Sigmoid colon (tissue), 6 donors: ENCODE measurements at regions not wholly inside any gene's neighbourhood (a gene's known extent, or its start where the extent isn't known, plus 50 kb on each side); places are given as distances from the start of the nearest gene placed in this dataset.
"Not testable (repeated sequence)": the region's sequence is repeated elsewhere in the genome, so short reads cannot be mapped to it uniquely, and the experiment has no call there.

ENCODE experiments used
- DNase-seq: peaks from one replicate; pipeline ENCODE4 v3.0.0-alpha.2; 2019
- H3K27ac ChIP-seq, 4 donors: fragments of 200-600 bp; sonication (generic); one replicate each; pipeline ENCODE4 v1.5.1; 2016 to 2019; ENCODE audit warnings: mild to moderate bottlenecking in 1 of 4
- H3K27me3 ChIP-seq, 3 donors: fragments of 200-600 bp; sonication (generic); one replicate each; pipeline ENCODE4 v1.5.1; 2019; ENCODE audit warnings: mild to moderate bottlenecking in 1 of 3
- H3K36me3 ChIP-seq, 4 donors: fragments of 200-600 bp; sonication (generic); one replicate each; pipeline ENCODE4 v1.5.1; 2016 to 2019
- H3K4me1 ChIP-seq, 4 donors: fragments of 200-600 bp; sonication (generic); one replicate each; pipeline ENCODE4 v1.5.1; 2017 to 2019
- H3K4me3 ChIP-seq, 4 donors: fragments of 200-600 bp; sonication (generic); one replicate each; pipeline ENCODE4 v1.5.1; 2017 to 2019; ENCODE audit warnings: mild to moderate bottlenecking in 2 of 4, moderate library complexity in 1 of 4
- H3K9me3 ChIP-seq, 4 donors: fragments of 200-600 bp in 3 of 4; sonication (generic) in 3 of 4; one replicate each; pipeline versions ENCODE4 v1.5.1 to v1.6.1; 2013 to 2019
- EP300 ChIP-seq, 4 donors: sonication (generic); formaldehyde crosslinking; IDR thresholded peaks; one replicate each; pipeline ENCODE4 v1.6.1; 2017; ENCODE audit warnings: antibody characterized with exemption in 4 of 4
- POLR2A ChIP-seq, 2 donors: fragments of 450-650 bp; IDR thresholded peaks; one replicate each; pipeline ENCODE4 v1.6.1; 2016; ENCODE audit warnings: antibody characterized with exemption in 2 of 2, mild to moderate bottlenecking in 2 of 2, moderate library complexity in 2 of 2
- POLR2AphosphoS5 ChIP-seq, 4 donors: sonication (generic); formaldehyde crosslinking; IDR thresholded peaks; one replicate each; pipeline ENCODE4 v1.6.1; 2017; ENCODE audit warnings: antibody characterized with exemption in 4 of 4
- WGBS, 2 donors: extraction: QIAGEN DNeasy Blood & Tissue Kit; methylation state at CpG; one replicate each; pipeline ENCODE4 v1.1.7; 2013; 5-methylcytosine and 5-hydroxymethylcytosine counted together
- intact Hi-C: fragments of 100-400 bp; cut with DNase I; formaldehyde crosslinking; loops from one replicate; pipeline ENCODE4 v1.15.1; 2023
- TF ChIP-seq, protein P1 (sequence below), 4 experiments: fragments of 450-650 bp in 3 of 4; fragments of 200-600 bp in 1 of 4; IDR thresholded peaks; one replicate each; pipeline ENCODE4 v1.5.1; 2016 to 2019; ENCODE audit warnings: antibody characterized with exemption in 4 of 4, mild to moderate bottlenecking in 3 of 4, moderate library complexity in 2 of 4
- donor health status: healthy with polysubstance abuse.
- donor health status: healthy.

DNA sequence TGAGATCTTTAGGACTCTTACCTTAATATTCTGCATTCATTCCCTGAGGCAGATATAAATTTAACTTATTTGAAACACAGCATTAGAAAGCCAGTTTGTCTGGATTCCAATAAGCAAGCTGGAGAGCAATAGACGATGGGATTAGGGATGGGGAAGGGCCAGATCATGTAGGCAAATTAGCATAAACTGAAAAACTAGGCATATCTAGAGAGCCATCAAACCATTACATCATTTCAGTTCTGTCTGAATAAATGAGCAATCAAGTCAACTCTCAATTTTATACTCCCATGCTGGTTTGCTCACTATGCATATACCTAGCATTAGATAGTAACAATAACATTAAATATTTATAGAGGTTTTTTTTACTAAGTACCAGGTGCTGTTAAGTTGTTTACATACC is 583.6 kb upstream of the LRRN3 start:
- H3K27ac ChIP-seq = no peak overlapping the region
- TF ChIP-seq POLR2A (IDR thresholded peaks at IDR 0.05) = no peak
- no peak for TF ChIP-seq POLR2AphosphoS5 (IDR thresholded peaks at IDR 0.05)
- no peak for TF ChIP-seq EP300 (IDR thresholded peaks at IDR 0.05)
- TF ChIP-seq, protein P1, sequence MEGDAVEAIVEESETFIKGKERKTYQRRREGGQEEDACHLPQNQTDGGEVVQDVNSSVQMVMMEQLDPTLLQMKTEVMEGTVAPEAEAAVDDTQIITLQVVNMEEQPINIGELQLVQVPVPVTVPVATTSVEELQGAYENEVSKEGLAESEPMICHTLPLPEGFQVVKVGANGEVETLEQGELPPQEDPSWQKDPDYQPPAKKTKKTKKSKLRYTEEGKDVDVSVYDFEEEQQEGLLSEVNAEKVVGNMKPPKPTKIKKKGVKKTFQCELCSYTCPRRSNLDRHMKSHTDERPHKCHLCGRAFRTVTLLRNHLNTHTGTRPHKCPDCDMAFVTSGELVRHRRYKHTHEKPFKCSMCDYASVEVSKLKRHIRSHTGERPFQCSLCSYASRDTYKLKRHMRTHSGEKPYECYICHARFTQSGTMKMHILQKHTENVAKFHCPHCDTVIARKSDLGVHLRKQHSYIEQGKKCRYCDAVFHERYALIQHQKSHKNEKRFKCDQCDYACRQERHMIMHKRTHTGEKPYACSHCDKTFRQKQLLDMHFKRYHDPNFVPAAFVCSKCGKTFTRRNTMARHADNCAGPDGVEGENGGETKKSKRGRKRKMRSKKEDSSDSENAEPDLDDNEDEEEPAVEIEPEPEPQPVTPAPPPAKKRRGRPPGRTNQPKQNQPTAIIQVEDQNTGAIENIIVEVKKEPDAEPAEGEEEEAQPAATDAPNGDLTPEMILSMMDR (IDR thresholded peaks at IDR 0.05) = no peak
- no peaks in the 10 kb centered on the region for H3K4me1 ChIP-seq
- intact Hi-C loops = no loop called here
- no peaks in the 10 kb centered on the region for H3K36me3 ChIP-seq
- WGBS, 2 donors = 25 to 51% methylated on average over 1 of the region's 1 CpG
- no peak for DNase-seq
- no peaks in the 10 kb centered on the region for H3K9me3 ChIP-seq
- no peak overlapping the region for H3K4me3 ChIP-seq
- H3K27me3 ChIP-seq = no peaks in the 10 kb centered on the region

GRCh38 chr7:110507832-110508231 is 583.1 kb upstream of the LRRN3 start:
- TF ChIP-seq EP300 (IDR thresholded peaks at IDR 0.05) = no peak
- no peak for TF ChIP-seq POLR2AphosphoS5 (IDR thresholded peaks at IDR 0.05)
- TF ChIP-seq, protein P1 (IDR thresholded peaks at IDR 0.05) = no peak
- no peak for TF ChIP-seq POLR2A (IDR thresholded peaks at IDR 0.05)
- H3K4me1 ChIP-seq = no peaks in the 10 kb centered on the region
- no peaks in the 10 kb centered on the region for H3K9me3 ChIP-seq
- H3K27me3 ChIP-seq = no peaks in the 10 kb centered on the region
- DNase-seq = no peak
- no peak overlapping the region for H3K27ac ChIP-seq
- no peak overlapping the region for H3K4me3 ChIP-seq
- no peaks in the 10 kb centered on the region for H3K36me3 ChIP-seq
- intact Hi-C loops = no loop called here

- H3K4me1 ChIP-seq, H3K27me3 ChIP-seq, H3K4me3 ChIP-seq, DNase-seq, H3K9me3 ChIP-seq, H3K36me3 ChIP-seq, intact Hi-C loops, H3K27ac ChIP-seq: not testable (repeated sequence)
- WGBS, 2 donors = 54 to 68% methylated on average over 5 of the region's 5 CpGs
These were observed 575.9 kb upstream of the LRRN3 start for GRCh38 chr7:110514975-110515551.

DNA sequence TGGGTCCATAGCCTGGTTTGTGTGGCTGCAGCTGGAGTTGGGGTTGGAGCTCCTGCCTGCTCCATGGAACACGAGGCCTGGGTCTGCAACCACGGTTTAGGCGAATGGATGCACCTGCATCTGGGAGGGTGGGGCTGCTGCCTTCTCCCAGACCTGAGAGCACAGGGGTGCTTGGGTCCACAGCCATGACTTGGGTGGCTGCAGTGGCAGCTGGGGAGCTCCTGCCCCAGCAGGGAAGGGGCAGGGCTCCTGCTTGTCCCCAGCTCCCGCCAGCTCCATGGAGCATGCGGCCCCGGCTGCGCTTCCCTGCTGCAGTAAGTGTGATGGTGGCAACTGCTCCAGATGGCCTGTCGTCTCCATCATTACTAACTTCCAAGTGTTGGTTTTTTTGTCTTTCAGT is 571.1 kb upstream of the LRRN3 start:
- whole genome bisulfite sequencing, 2 donors = 88 to 94% methylated on average over 8 of the region's 8 CpGs
- no peaks in the 10 kb centered on the region for H3K9me3 ChIP-seq
- DNase-seq = no peak
- no peaks in the 10 kb centered on the region for H3K27me3 ChIP-seq
- intact Hi-C loops = no loop called here
- TF ChIP-seq EP300 (IDR thresholded peaks at IDR 0.05) = no peak
- TF ChIP-seq, protein P1 (IDR thresholded peaks at IDR 0.05) = no peak
- TF ChIP-seq POLR2AphosphoS5 (IDR thresholded peaks at IDR 0.05) = no peak
- no peak for TF ChIP-seq POLR2A (IDR thresholded peaks at IDR 0.05)
- no peaks in the 10 kb centered on the region for H3K4me1 ChIP-seq
- H3K27ac ChIP-seq = no peak overlapping the region
- no peak overlapping the region for H3K4me3 ChIP-seq
- no peaks in the 10 kb centered on the region for H3K36me3 ChIP-seq

- 63 to 81% methylated on average over 8 of the region's 8 CpGs for WGBS, 2 donors
- DNase-seq = no peak
- H3K9me3 ChIP-seq = no peaks in the 10 kb centered on the region
- no peaks in the 10 kb centered on the region for H3K4me1 ChIP-seq
- no peak overlapping the region for H3K4me3 ChIP-seq
- intact Hi-C loops = no loop called here
- H3K27me3 ChIP-seq = no peaks in the 10 kb centered on the region
- TF ChIP-seq EP300 (IDR thresholded peaks at IDR 0.05) = no peak
- TF ChIP-seq POLR2AphosphoS5 (IDR thresholded peaks at IDR 0.05) = no peak
- TF ChIP-seq POLR2A (IDR thresholded peaks at IDR 0.05) = no peak
- TF ChIP-seq, protein P1 (IDR thresholded peaks at IDR 0.05) = no peak
- no peaks in the 10 kb centered on the region for H3K36me3 ChIP-seq
- no peak overlapping the region for H3K27ac ChIP-seq
These were observed 569.5 kb upstream of the LRRN3 start for GRCh38 chr7:110521357-110521911.
